CD14-positive monocyte (primary cell): ENCODE measurements at regions not wholly inside any gene's neighbourhood (a gene's known extent, or its start where the extent isn't known, plus 50 kb on each side); places are given as distances from the start of the nearest gene placed in this dataset.

Source experiments
- DNase-seq, 3 donors: peaks; one replicate each; pipeline ENCODE4 v3.0.0-alpha.2; 2011 to 2022
- H2AFZ ChIP-seq: 2 replicates; pipeline ENCODE4 v1.6.0; 2012; ENCODE audit warnings: mild to moderate bottlenecking, low read depth, low read length, inconsistent platforms; ENCODE audit not compliant: insufficient read depth, poor library complexity, severe bottlenecking
- H3K27ac ChIP-seq, 2 donors: 1 replicate in 1 of 2; 2 replicates in 1 of 2; pipeline ENCODE4 v1.5.1; 2012 to 2013; ENCODE audit warnings: low read length in 2 of 2, control low read depth in 1 of 2, inconsistent platforms in 1 of 2, low read depth in 1 of 2, mild to moderate bottlenecking in 1 of 2
- H3K27me3 ChIP-seq, 2 donors: one replicate each; pipeline versions ENCODE4 v1.6.0 to v1.6.1; 2011 to 2013; ENCODE audit warnings: low read length in 2 of 2; ENCODE audit not compliant: control insufficient read depth in 2 of 2, insufficient read depth in 2 of 2
- H3K36me3 ChIP-seq, 2 donors: replicated peaks in 1 of 2; 1 replicate in 1 of 2; 2 replicates in 1 of 2; pipeline versions ENCODE4 v1.5.1 to v1.6.1; 2012 to 2013; ENCODE audit warnings: low read length in 2 of 2, control low read depth in 1 of 2, inconsistent platforms in 1 of 2, mild to moderate bottlenecking in 1 of 2; ENCODE audit not compliant: insufficient read depth in 2 of 2, control insufficient read depth in 1 of 2
- H3K4me1 ChIP-seq, 2 donors: 1 replicate in 1 of 2; 2 replicates in 1 of 2; pipeline versions ENCODE4 v1.5.1 to v1.6.1; 2012 to 2013; ENCODE audit warnings: low read length in 2 of 2, control low read depth in 1 of 2, inconsistent platforms in 1 of 2, mild to moderate bottlenecking in 1 of 2, moderate library complexity in 1 of 2; ENCODE audit not compliant: insufficient read depth in 2 of 2, control insufficient read depth in 1 of 2
- H3K4me2 ChIP-seq: replicated peaks from 2 replicates; pipeline ENCODE3; 2012; ENCODE audit warnings: low read length, moderate library complexity, mild to moderate bottlenecking; ENCODE audit not compliant: poor library complexity, severe bottlenecking; ENCODE audit errors: extremely low read depth
- H3K4me3 ChIP-seq, 3 experiments: fragments of 200-600 bp in 1 of 3; sonication (generic) in 1 of 3; replicated peaks in 1 of 3; 1 replicate in 2 of 3; 2 replicates in 1 of 3; pipeline ENCODE4 v1.5.1; 2011 to 2013; ENCODE audit warnings: low read length in 3 of 3, mild to moderate bottlenecking in 3 of 3, control low read depth in 2 of 3, low read depth in 2 of 3, inconsistent platforms in 1 of 3, moderate library complexity in 1 of 3
- H3K79me2 ChIP-seq: 2 replicates; pipeline ENCODE4 v1.6.0; 2012; ENCODE audit warnings: mild to moderate bottlenecking, control low read depth, inconsistent platforms, low read length, moderate library complexity; ENCODE audit not compliant: insufficient read depth
- H3K9ac ChIP-seq: 2 replicates; pipeline ENCODE4 v1.6.0; 2017; ENCODE audit warnings: low read length, mild to moderate bottlenecking; ENCODE audit not compliant: insufficient read depth, poor library complexity, severe bottlenecking
- H3K9me3 ChIP-seq, 2 donors: replicated peaks in 1 of 2; 1 replicate in 1 of 2; 2 replicates in 1 of 2; pipeline versions ENCODE4 v1.5.1 to v1.6.1; 2012 to 2013; ENCODE audit warnings: low read length in 2 of 2, control low read depth in 1 of 2; ENCODE audit not compliant: control insufficient read depth in 1 of 2, insufficient read depth in 1 of 2
- H4K20me1 ChIP-seq: 2 replicates; pipeline ENCODE4 v1.6.0; 2012; ENCODE audit warnings: mild to moderate bottlenecking, low read length, control low read depth, moderate library complexity; ENCODE audit not compliant: insufficient read depth
- H3K27ac Mint-ChIP-seq, 7 donors: one replicate each; pipeline ENCODE4 v1.8.0; 2020; ENCODE audit warnings: mild to moderate bottlenecking in 7 of 7, mixed read lengths in 7 of 7, moderate library complexity in 6 of 7, inconsistent platforms in 2 of 7
- H3K27me3 Mint-ChIP-seq, 3 donors: one replicate each; pipeline ENCODE4 v1.8.0; 2021 to 2022; ENCODE audit warnings: low read depth in 3 of 3, mild to moderate bottlenecking in 3 of 3, mixed read lengths in 3 of 3, moderate library complexity in 3 of 3, inconsistent platforms in 1 of 3
- H3K36me3 Mint-ChIP-seq, 2 donors: one replicate each; pipeline ENCODE4 v1.8.0; 2020; ENCODE audit warnings: mixed read lengths in 2 of 2, inconsistent platforms in 1 of 2, mild to moderate bottlenecking in 1 of 2
- H3K4me1 Mint-ChIP-seq: one replicate; pipeline ENCODE4 v1.8.0; 2020; ENCODE audit warnings: mild to moderate bottlenecking, mixed read lengths
- H3K4me3 Mint-ChIP-seq, 2 donors: one replicate each; pipeline ENCODE4 v1.8.0; 2020; ENCODE audit warnings: mild to moderate bottlenecking in 2 of 2, mixed read lengths in 2 of 2, moderate library complexity in 1 of 2
- H3K9me3 Mint-ChIP-seq, 7 donors: one replicate each; pipeline ENCODE4 v1.8.0; 2020 to 2022; ENCODE audit warnings: mixed read lengths in 7 of 7, mild to moderate bottlenecking in 6 of 7, moderate library complexity in 6 of 7, inconsistent platforms in 2 of 7
- WGBS: methylation state at CpG from one replicate; pipeline ENCODE4 v1.1.5; 2013; ENCODE audit warnings: missing lambda C conversion rate; ENCODE audit not compliant: insufficient coverage; 5-methylcytosine and 5-hydroxymethylcytosine counted together
- intact Hi-C, 2 donors: fragments of 100-400 bp; cut with micrococcal nuclease; formaldehyde crosslinking; loops; one replicate each; pipeline versions ENCODE4 v1.15.0 to v1.15.1; 2023
- TF ChIP-seq, protein P1 (sequence below): fragments of 200-600 bp; IDR thresholded peaks from one replicate; pipeline ENCODE4 v1.8.0; 2022; ENCODE audit warnings: antibody characterized with exemption, mild to moderate bottlenecking

- no peaks in the 10 kb centered on the region for H3K36me3 Mint-ChIP-seq
- peak overlapping the region; percentile 9 for H2AFZ ChIP-seq
Measured at GRCh38 chr21:38959692-38960061, 153.9 kb downstream of the ETS2 start.

GRCh38 chr21:38958940-38959691 is 153.4 kb downstream of the ETS2 start:
- Histone ChIP-seq H3K9ac (no peak overlapping the region), H3K4me2 (no peak overlapping the region), H3K27me3 (no peaks in the 10 kb centered on the region), H3K36me3 (no peaks in the 10 kb centered on the region), H3K27ac (no peak overlapping the region), H3K4me3 (no peak overlapping the region), H3K9me3 (no peaks in the 10 kb centered on the region), H3K4me1 (peaks cover 14 to 24% of the 10 kb centered on the region in 2 donors), H4K20me1 (no peaks in the 10 kb centered on the region), H3K79me2 (no peaks in the 10 kb centered on the region), H2AFZ (peak overlapping the region; percentile 9)
- H3K9me3 Mint-ChIP-seq, result peaks cover 0 to 9% (median 4%) of the 10 kb centered on the region in 7 donors
- peak overlapping the region in 6 of 7 donors; percentile 14 to 92 (median 68) for H3K27ac Mint-ChIP-seq
- H3K4me1 Mint-ChIP-seq, result peaks cover 25% of the 10 kb centered on the region
- no peaks in the 10 kb centered on the region for H3K27me3 Mint-ChIP-seq
- WGBS, result 77% methylated on average over 3 of the region's 4 CpGs
- peak; percentile 37 to 74 (median 54) for DNase-seq
- intact Hi-C loops, result no loop called here
- TF ChIP-seq, protein P1, sequence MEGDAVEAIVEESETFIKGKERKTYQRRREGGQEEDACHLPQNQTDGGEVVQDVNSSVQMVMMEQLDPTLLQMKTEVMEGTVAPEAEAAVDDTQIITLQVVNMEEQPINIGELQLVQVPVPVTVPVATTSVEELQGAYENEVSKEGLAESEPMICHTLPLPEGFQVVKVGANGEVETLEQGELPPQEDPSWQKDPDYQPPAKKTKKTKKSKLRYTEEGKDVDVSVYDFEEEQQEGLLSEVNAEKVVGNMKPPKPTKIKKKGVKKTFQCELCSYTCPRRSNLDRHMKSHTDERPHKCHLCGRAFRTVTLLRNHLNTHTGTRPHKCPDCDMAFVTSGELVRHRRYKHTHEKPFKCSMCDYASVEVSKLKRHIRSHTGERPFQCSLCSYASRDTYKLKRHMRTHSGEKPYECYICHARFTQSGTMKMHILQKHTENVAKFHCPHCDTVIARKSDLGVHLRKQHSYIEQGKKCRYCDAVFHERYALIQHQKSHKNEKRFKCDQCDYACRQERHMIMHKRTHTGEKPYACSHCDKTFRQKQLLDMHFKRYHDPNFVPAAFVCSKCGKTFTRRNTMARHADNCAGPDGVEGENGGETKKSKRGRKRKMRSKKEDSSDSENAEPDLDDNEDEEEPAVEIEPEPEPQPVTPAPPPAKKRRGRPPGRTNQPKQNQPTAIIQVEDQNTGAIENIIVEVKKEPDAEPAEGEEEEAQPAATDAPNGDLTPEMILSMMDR, result no peak
- H3K36me3 Mint-ChIP-seq, result no peaks in the 10 kb centered on the region
- H3K4me3 Mint-ChIP-seq, result no peak overlapping the region

More at GRCh38 chr21:38959692-38960061, 153.9 kb downstream of the ETS2 start:
- no peak overlapping the region for H3K4me3 Mint-ChIP-seq
- Histone ChIP-seq H3K4me3 (no peak overlapping the region), H3K36me3 (no peaks in the 10 kb centered on the region), H3K9ac (no peak overlapping the region), H4K20me1 (no peaks in the 10 kb centered on the region), H3K4me1 (peaks cover 14 to 24% of the 10 kb centered on the region in 2 donors), H3K79me2 (no peaks in the 10 kb centered on the region), H3K27me3 (no peaks in the 10 kb centered on the region), H3K27ac (no peak overlapping the region), H3K9me3 (no peaks in the 10 kb centered on the region), H3K4me2 (no peak overlapping the region)
- H3K27ac Mint-ChIP-seq, result peak overlapping the region in 3 of 7 donors; percentile 30 to 92 (median 60)
- H3K27me3 Mint-ChIP-seq, result no peaks in the 10 kb centered on the region
- peaks cover 25% of the 10 kb centered on the region for H3K4me1 Mint-ChIP-seq
- TF ChIP-seq, protein P1, result no peak
- peak in 1 of 3 donors; percentile 16 for DNase-seq
- intact Hi-C loops, result no loop called here
- 86% methylated on average over 4 of the region's 6 CpGs for WGBS
- H3K9me3 Mint-ChIP-seq, result peaks cover 0 to 9% (median 4%) of the 10 kb centered on the region in 7 donors
